ENCODE measurements at regions not wholly inside any gene's neighbourhood (a gene's known extent, or its start where the extent isn't known, plus 50 kb on each side); places are given as distances from the start of the nearest gene placed in this dataset.

GRCh38 chrX:121823406-121823805, 776.0 kb downstream of the GLUD2 start:
- Histone ChIP-seq H3K4me2 (ENCODE audit: insufficient read depth, low read length, poor library complexity, severe bottlenecking) (no peak overlapping the region), H3K18ac (ENCODE audit: low read length) (no peak overlapping the region), H3K9ac (ENCODE audit: low read depth, low read length, poor library complexity) (no peak overlapping the region), H3K27ac (replicated peaks; ENCODE audit: low read length) (no peak overlapping the region), H2AK5ac (ENCODE audit: low read depth, low read length) (no peak overlapping the region), H4K8ac (ENCODE audit: low read depth, low read length) (no peak overlapping the region), H3K4ac (ENCODE audit: low read length) (no peak overlapping the region), H3K27me3 (ENCODE audit: control insufficient read depth in 3 of 3, insufficient read depth in 3 of 3, low read depth in 1 of 3, low read length in 3 of 3) (no peaks in the 10 kb centered on the region), H3K79me1 (ENCODE audit: low read depth, low read length) (no peaks in the 10 kb centered on the region), H3K4me1 (ENCODE audit: control insufficient read depth in 2 of 2, insufficient read depth in 1 of 2, low read depth in 1 of 2, low read length in 2 of 2) (no peaks in the 10 kb centered on the region), H3K4me3 (ENCODE audit: low read length in 2 of 2) (no peak overlapping the region), H2BK120ac (ENCODE audit: low read depth, low read length) (no peak overlapping the region), H3K14ac (ENCODE audit: low read length) (no peak overlapping the region), H2BK12ac (ENCODE audit: low read length) (no peak overlapping the region), H3K9me3 (replicated peaks in 1 of 2; ENCODE audit: control insufficient read depth in 2 of 2, insufficient read depth in 1 of 2, low read depth in 1 of 2, low read length in 2 of 2) (no peaks in the 10 kb centered on the region), H3K23ac (ENCODE audit: low read depth, low read length, poor library complexity) (no peak overlapping the region), H3K36me3 (replicated peaks in 1 of 2; ENCODE audit: control insufficient read depth in 2 of 2, insufficient read depth in 2 of 2, low read length in 2 of 2) (no peaks in the 10 kb centered on the region), H4K91ac (ENCODE audit: low read depth, low read length, poor library complexity) (no peak overlapping the region), H2BK5ac (ENCODE audit: low read length) (no peak overlapping the region), H2BK15ac (ENCODE audit: low read length) (no peak overlapping the region), H2AFZ (ENCODE audit: low read length) (no peak overlapping the region)
- no CpG with 5 or more reads among the region's 2 CpGs for WGBS, 2 donors (ENCODE audit: extremely low coverage in 2 of 2, insufficient read length in 2 of 2, insufficient replicate concordance in 1 of 2)
- DNase-seq (ENCODE audit: low spot score), result no peak

DNA sequence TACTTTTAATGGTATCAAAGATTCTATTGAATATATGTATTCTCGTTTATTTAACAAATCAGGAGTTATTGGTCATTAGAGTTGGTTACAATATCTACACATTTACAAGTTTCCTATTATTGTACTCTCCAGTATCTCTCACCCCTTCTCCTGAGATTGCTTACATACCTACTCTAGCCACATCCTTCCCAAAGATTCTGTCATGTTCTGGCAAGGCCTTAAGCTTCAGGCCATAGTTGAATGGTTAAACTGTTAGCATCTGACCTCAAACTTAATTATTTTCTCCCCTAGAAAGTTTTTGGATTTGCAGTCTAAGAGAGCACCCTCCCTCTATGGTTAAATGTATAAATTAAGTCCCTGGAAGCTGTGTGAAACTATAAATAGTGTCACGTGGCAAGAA, 784.2 kb downstream of the GLUD2 start:
- H2BK15ac ChIP-seq (ENCODE audit: low read length), result no peak overlapping the region
- whole genome bisulfite sequencing, 2 donors (ENCODE audit: extremely low coverage in 2 of 2, insufficient read length in 2 of 2, insufficient replicate concordance in 1 of 2), result no CpG with 5 or more reads among the region's 2 CpGs
- no peak overlapping the region for H2BK12ac ChIP-seq (ENCODE audit: low read length)
- H4K91ac ChIP-seq (ENCODE audit: low read depth, low read length, poor library complexity), result no peak overlapping the region
- H2BK5ac ChIP-seq (ENCODE audit: low read length), result no peak overlapping the region
- H3K14ac ChIP-seq (ENCODE audit: low read length), result no peak overlapping the region
- H2AK5ac ChIP-seq (ENCODE audit: low read depth, low read length), result no peak overlapping the region
- no peaks in the 10 kb centered on the region for H3K79me1 ChIP-seq (ENCODE audit: low read depth, low read length)
- H3K23ac ChIP-seq (ENCODE audit: low read depth, low read length, poor library complexity), result no peak overlapping the region
- H3K18ac ChIP-seq (ENCODE audit: low read length), result no peak overlapping the region
- H3K4me3 ChIP-seq (ENCODE audit: low read length in 2 of 2), result no peak overlapping the region
- no peak overlapping the region for H3K27ac ChIP-seq (replicated peaks; ENCODE audit: low read length)
- H3K4ac ChIP-seq (ENCODE audit: low read length), result no peak overlapping the region
- no peak overlapping the region for H3K4me2 ChIP-seq (ENCODE audit: insufficient read depth, low read length, poor library complexity, severe bottlenecking)
- no peaks in the 10 kb centered on the region for H3K4me1 ChIP-seq (ENCODE audit: control insufficient read depth in 2 of 2, insufficient read depth in 1 of 2, low read depth in 1 of 2, low read length in 2 of 2)
- no peaks in the 10 kb centered on the region for H3K9me3 ChIP-seq (replicated peaks in 1 of 2; ENCODE audit: control insufficient read depth in 2 of 2, insufficient read depth in 1 of 2, low read depth in 1 of 2, low read length in 2 of 2)
- no peaks in the 10 kb centered on the region for H3K36me3 ChIP-seq (replicated peaks in 1 of 2; ENCODE audit: control insufficient read depth in 2 of 2, insufficient read depth in 2 of 2, low read length in 2 of 2)
- no peak overlapping the region for H2AFZ ChIP-seq (ENCODE audit: low read length)
- no peak for DNase-seq (ENCODE audit: low spot score)
- no peak overlapping the region for H3K9ac ChIP-seq (ENCODE audit: low read depth, low read length, poor library complexity)
- no peak overlapping the region for H4K8ac ChIP-seq (ENCODE audit: low read depth, low read length)
- H3K27me3 ChIP-seq (ENCODE audit: control insufficient read depth in 3 of 3, insufficient read depth in 3 of 3, low read depth in 1 of 3, low read length in 3 of 3), result no peaks in the 10 kb centered on the region
- H2BK120ac ChIP-seq (ENCODE audit: low read depth, low read length), result no peak overlapping the region

DNA sequence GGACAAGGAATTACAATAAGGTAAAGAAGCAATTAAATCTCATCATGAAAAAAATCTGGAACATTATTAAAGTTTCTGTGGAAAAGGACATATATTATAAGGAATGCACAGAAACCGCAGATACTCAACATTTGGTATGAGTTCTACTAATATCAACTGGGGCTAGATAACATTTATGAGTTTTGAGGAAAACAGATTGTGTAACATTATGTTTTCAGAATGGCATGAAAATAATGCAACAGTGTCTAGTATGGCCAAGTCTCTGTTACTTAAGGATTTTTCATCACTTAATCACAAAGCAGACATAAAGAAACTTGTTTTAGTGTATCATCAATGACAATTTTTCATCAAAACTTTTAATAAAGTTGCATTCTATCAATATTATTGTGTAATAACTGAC, 785.0 kb downstream of the GLUD2 start:
- Histone ChIP-seq H2BK5ac (ENCODE audit: low read length) (no peak overlapping the region), H2AFZ (ENCODE audit: low read length) (no peak overlapping the region), H2AK5ac (ENCODE audit: low read depth, low read length) (no peak overlapping the region), H2BK120ac (ENCODE audit: low read depth, low read length) (no peak overlapping the region), H3K9me3 (replicated peaks in 1 of 2; ENCODE audit: control insufficient read depth in 2 of 2, insufficient read depth in 1 of 2, low read depth in 1 of 2, low read length in 2 of 2) (no peaks in the 10 kb centered on the region), H4K91ac (ENCODE audit: low read depth, low read length, poor library complexity) (no peak overlapping the region), H2BK12ac (ENCODE audit: low read length) (no peak overlapping the region), H3K23ac (ENCODE audit: low read depth, low read length, poor library complexity) (no peak overlapping the region), H3K27ac (replicated peaks; ENCODE audit: low read length) (no peak overlapping the region), H2BK15ac (ENCODE audit: low read length) (no peak overlapping the region), H3K27me3 (ENCODE audit: control insufficient read depth in 3 of 3, insufficient read depth in 3 of 3, low read depth in 1 of 3, low read length in 3 of 3) (no peaks in the 10 kb centered on the region), H3K4ac (ENCODE audit: low read length) (no peak overlapping the region), H3K4me3 (ENCODE audit: low read length in 2 of 2) (no peak overlapping the region), H3K9ac (ENCODE audit: low read depth, low read length, poor library complexity) (no peak overlapping the region), H3K4me2 (ENCODE audit: insufficient read depth, low read length, poor library complexity, severe bottlenecking) (no peak overlapping the region), H3K18ac (ENCODE audit: low read length) (no peak overlapping the region), H3K36me3 (replicated peaks in 1 of 2; ENCODE audit: control insufficient read depth in 2 of 2, insufficient read depth in 2 of 2, low read length in 2 of 2) (no peaks in the 10 kb centered on the region), H3K14ac (ENCODE audit: low read length) (no peak overlapping the region), H3K79me1 (ENCODE audit: low read depth, low read length) (no peaks in the 10 kb centered on the region), H3K4me1 (ENCODE audit: control insufficient read depth in 2 of 2, insufficient read depth in 1 of 2, low read depth in 1 of 2, low read length in 2 of 2) (no peaks in the 10 kb centered on the region), H4K8ac (ENCODE audit: low read depth, low read length) (no peak overlapping the region)
- DNase-seq (ENCODE audit: low spot score), result no peak
- no CpG with 5 or more reads among the region's 1 CpG for WGBS, 2 donors (ENCODE audit: extremely low coverage in 2 of 2, insufficient read length in 2 of 2, insufficient replicate concordance in 1 of 2)

- WGBS, 2 donors (ENCODE audit: extremely low coverage in 2 of 2, insufficient read length in 2 of 2, insufficient replicate concordance in 1 of 2), result no CpG with 5 or more reads among the region's 1 CpG
- Histone ChIP-seq H3K4me1 (ENCODE audit: control insufficient read depth in 2 of 2, insufficient read depth in 1 of 2, low read depth in 1 of 2, low read length in 2 of 2) (no peaks in the 10 kb centered on the region), H2BK120ac (ENCODE audit: low read depth, low read length) (no peak overlapping the region), H3K4me3 (ENCODE audit: low read length in 2 of 2) (no peak overlapping the region), H2BK5ac (ENCODE audit: low read length) (no peak overlapping the region), H3K4me2 (ENCODE audit: insufficient read depth, low read length, poor library complexity, severe bottlenecking) (no peak overlapping the region), H3K9me3 (replicated peaks in 1 of 2; ENCODE audit: control insufficient read depth in 2 of 2, insufficient read depth in 1 of 2, low read depth in 1 of 2, low read length in 2 of 2) (no peaks in the 10 kb centered on the region), H4K91ac (ENCODE audit: low read depth, low read length, poor library complexity) (no peak overlapping the region), H3K27me3 (ENCODE audit: control insufficient read depth in 3 of 3, insufficient read depth in 3 of 3, low read depth in 1 of 3, low read length in 3 of 3) (no peaks in the 10 kb centered on the region), H2BK12ac (ENCODE audit: low read length) (no peak overlapping the region), H4K8ac (ENCODE audit: low read depth, low read length) (no peak overlapping the region), H3K4ac (ENCODE audit: low read length) (no peak overlapping the region), H2BK15ac (ENCODE audit: low read length) (no peak overlapping the region), H3K14ac (ENCODE audit: low read length) (no peak overlapping the region), H3K36me3 (replicated peaks in 1 of 2; ENCODE audit: control insufficient read depth in 2 of 2, insufficient read depth in 2 of 2, low read length in 2 of 2) (no peaks in the 10 kb centered on the region), H3K23ac (ENCODE audit: low read depth, low read length, poor library complexity) (no peak overlapping the region), H2AK5ac (ENCODE audit: low read depth, low read length) (no peak overlapping the region), H3K27ac (replicated peaks; ENCODE audit: low read length) (no peak overlapping the region), H2AFZ (ENCODE audit: low read length) (no peak overlapping the region), H3K9ac (ENCODE audit: low read depth, low read length, poor library complexity) (no peak overlapping the region), H3K18ac (ENCODE audit: low read length) (no peak overlapping the region), H3K79me1 (ENCODE audit: low read depth, low read length) (no peaks in the 10 kb centered on the region)
- no peak for DNase-seq (ENCODE audit: low spot score)
Measured at GRCh38 chrX:121836000-121836399, 788.6 kb downstream of the GLUD2 start.
